Left lung (tissue), 4 donors: ENCODE measurements at regions not wholly inside any gene's neighbourhood (a gene's known extent, or its start where the extent isn't known, plus 50 kb on each side); places are given as distances from the start of the nearest gene placed in this dataset.

Source experiments
- ATAC-seq: fragments of 200-7000 bp; cut with Tn5 transposase; one replicate; pipeline ENCODE4 v1.9.1; 2020; ENCODE audit warnings: moderate library complexity
- DNase-seq, 4 donors: peaks; one replicate each; pipeline ENCODE4 v3.0.0-alpha.2; 2013 to 2020
- H3K27ac ChIP-seq, 2 donors: fragments of 200-600 bp; sonication (generic) in 1 of 2; one replicate each; pipeline versions ENCODE4 v1.5.0 to v1.8.0; 2020 to 2021
- H3K27me3 ChIP-seq, 2 donors: fragments of 200-600 bp; sonication (generic) in 1 of 2; one replicate each; pipeline versions ENCODE4 v1.5.0 to v1.8.0; 2020 to 2021
- H3K36me3 ChIP-seq, 2 donors: fragments of 200-600 bp; sonication (generic) in 1 of 2; one replicate each; pipeline versions ENCODE4 v1.5.0 to v1.8.0; 2020 to 2021
- H3K4me1 ChIP-seq, 2 donors: fragments of 200-600 bp; one replicate each; pipeline ENCODE4 v1.8.0; 2021
- H3K4me3 ChIP-seq, 2 donors: fragments of 200-600 bp; sonication (generic) in 1 of 2; one replicate each; pipeline versions ENCODE4 v1.5.0 to v1.8.0; 2020 to 2021; ENCODE audit warnings: mild to moderate bottlenecking in 1 of 2
- H3K9me3 ChIP-seq, 2 donors: fragments of 200-600 bp; sonication (generic) in 1 of 2; one replicate each; pipeline versions ENCODE4 v1.5.0 to v1.8.0; 2020 to 2021
- intact Hi-C, 2 donors: fragments of 100-400 bp; cut with DNase I; formaldehyde crosslinking; loops; one replicate each; pipeline versions ENCODE4 v1.11.2 to v1.14.2; 2022
- TF ChIP-seq, protein P1 (sequence below), 2 donors: fragments of 200-600 bp; sonication (generic) in 1 of 2; IDR thresholded peaks; one replicate each; pipeline versions ENCODE4 v1.5.0 to v1.8.0; 2021; ENCODE audit warnings: antibody characterized with exemption in 2 of 2
- donor health status: DM: no; HTN: yes; CAD: no.
- donor health status: DM: no; HTN: no; CAD: no.

GRCh38 chr12:66979251-66979650, 289.9 kb upstream of the CAND1 start:
- intact Hi-C loops, result no loop called here
- H3K27me3 ChIP-seq, result no peaks in the 10 kb centered on the region
- DNase-seq (no peak), ATAC-seq (no peak)
- H3K4me3 ChIP-seq, result no peak overlapping the region
- peaks cover 0 to 2% of the 10 kb centered on the region in 2 donors for H3K9me3 ChIP-seq
- H3K27ac ChIP-seq, result no peak overlapping the region
- TF ChIP-seq, protein P1, sequence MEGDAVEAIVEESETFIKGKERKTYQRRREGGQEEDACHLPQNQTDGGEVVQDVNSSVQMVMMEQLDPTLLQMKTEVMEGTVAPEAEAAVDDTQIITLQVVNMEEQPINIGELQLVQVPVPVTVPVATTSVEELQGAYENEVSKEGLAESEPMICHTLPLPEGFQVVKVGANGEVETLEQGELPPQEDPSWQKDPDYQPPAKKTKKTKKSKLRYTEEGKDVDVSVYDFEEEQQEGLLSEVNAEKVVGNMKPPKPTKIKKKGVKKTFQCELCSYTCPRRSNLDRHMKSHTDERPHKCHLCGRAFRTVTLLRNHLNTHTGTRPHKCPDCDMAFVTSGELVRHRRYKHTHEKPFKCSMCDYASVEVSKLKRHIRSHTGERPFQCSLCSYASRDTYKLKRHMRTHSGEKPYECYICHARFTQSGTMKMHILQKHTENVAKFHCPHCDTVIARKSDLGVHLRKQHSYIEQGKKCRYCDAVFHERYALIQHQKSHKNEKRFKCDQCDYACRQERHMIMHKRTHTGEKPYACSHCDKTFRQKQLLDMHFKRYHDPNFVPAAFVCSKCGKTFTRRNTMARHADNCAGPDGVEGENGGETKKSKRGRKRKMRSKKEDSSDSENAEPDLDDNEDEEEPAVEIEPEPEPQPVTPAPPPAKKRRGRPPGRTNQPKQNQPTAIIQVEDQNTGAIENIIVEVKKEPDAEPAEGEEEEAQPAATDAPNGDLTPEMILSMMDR (IDR thresholded peaks at IDR 0.05), result no peak
- H3K4me1 ChIP-seq, result no peaks in the 10 kb centered on the region
- no peaks in the 10 kb centered on the region for H3K36me3 ChIP-seq

DNA sequence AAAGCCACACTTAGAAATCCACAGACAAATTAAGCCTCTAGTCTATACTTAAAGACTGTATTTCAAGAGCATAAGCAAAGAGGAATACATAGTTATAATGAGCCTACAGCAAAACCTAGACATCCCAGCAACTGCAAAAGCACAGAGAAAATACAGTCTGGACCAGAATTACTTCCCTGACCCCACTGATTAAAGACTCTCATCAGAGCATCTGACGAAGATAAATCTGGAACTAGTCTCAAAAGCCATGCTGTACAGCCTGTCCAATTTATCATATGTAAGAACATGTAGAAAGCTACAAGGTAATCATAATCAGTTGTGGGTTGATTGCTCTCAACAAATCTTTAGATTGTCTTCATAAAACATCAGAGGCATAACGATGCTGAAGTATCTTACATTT, 285.1 kb upstream of the CAND1 start:
- intact Hi-C loops, result no loop called here
- H3K27ac ChIP-seq, result no peak overlapping the region
- peaks cover 0 to 2% of the 10 kb centered on the region in 2 donors for H3K9me3 ChIP-seq
- TF ChIP-seq, protein P1 (IDR thresholded peaks at IDR 0.05), result no peak
- H3K36me3 ChIP-seq, result no peaks in the 10 kb centered on the region
- no peak for DNase-seq
- H3K27me3 ChIP-seq, result no peaks in the 10 kb centered on the region
- ATAC-seq, result no peak
- no peak overlapping the region for H3K4me3 ChIP-seq
- no peaks in the 10 kb centered on the region for H3K4me1 ChIP-seq

DNA sequence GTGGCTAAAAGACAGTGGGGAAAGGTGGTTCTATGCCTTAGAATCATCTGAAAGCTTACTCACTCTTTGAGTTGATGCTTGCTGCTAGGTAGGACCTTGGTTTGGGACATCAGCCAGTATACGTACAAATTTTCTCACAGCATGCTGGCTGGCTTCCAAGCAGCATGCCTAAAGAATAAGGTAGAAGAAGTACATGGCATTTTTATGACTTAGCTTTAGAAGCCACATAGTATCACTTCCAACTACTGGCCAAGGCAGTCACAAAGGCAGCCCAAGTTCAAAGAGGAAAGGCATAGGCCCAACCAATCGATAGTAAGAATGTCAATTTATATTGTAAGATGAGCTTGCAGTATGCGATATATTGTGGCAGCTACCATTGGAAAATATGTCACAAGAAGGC, 284.2 kb upstream of the CAND1 start:
- TF ChIP-seq, protein P1 (IDR thresholded peaks at IDR 0.05), result no peak
- Histone ChIP-seq H3K27ac (no peak overlapping the region), H3K27me3 (no peaks in the 10 kb centered on the region), H3K4me3 (no peak overlapping the region), H3K4me1 (no peaks in the 10 kb centered on the region), H3K9me3 (peaks cover 0 to 2% of the 10 kb centered on the region in 2 donors), H3K36me3 (no peaks in the 10 kb centered on the region)
- ATAC-seq (no peak), DNase-seq (no peak)
- intact Hi-C loops, result no loop called here

- Histone ChIP-seq H3K4me3 (no peak overlapping the region), H3K4me1 (no peaks in the 10 kb centered on the region), H3K9me3 (no peaks in the 10 kb centered on the region), H3K27ac (no peak overlapping the region), H3K36me3 (no peaks in the 10 kb centered on the region), H3K27me3 (no peaks in the 10 kb centered on the region)
- no peak for ATAC-seq
- intact Hi-C loops, result no loop called here
- TF ChIP-seq, protein P1 (IDR thresholded peaks at IDR 0.05), result no peak
- DNase-seq, result no peak
Measured at GRCh38 chr12:66999141-66999540, 270.0 kb upstream of the CAND1 start.

- H3K27me3 ChIP-seq, result no peaks in the 10 kb centered on the region
- H3K36me3 ChIP-seq, result no peaks in the 10 kb centered on the region
- ATAC-seq, result no peak
- no peak overlapping the region for H3K4me3 ChIP-seq
- H3K4me1 ChIP-seq, result no peaks in the 10 kb centered on the region
- intact Hi-C loops, result no loop called here
- DNase-seq, result no peak
- H3K27ac ChIP-seq, result no peak overlapping the region
- no peaks in the 10 kb centered on the region for H3K9me3 ChIP-seq
- TF ChIP-seq, protein P1 (IDR thresholded peaks at IDR 0.05), result no peak
Measured at GRCh38 chr12:67001251-67001650, 267.9 kb upstream of the CAND1 start.
